Stimulated activated naive CD8-positive, alpha-beta T cell treated with anti-CD3 and anti-CD28 coated beads, Interleukin-15, amount 100 ng/mL, for 72 hours (primary cell): ENCODE measurements at regions not wholly inside any gene's neighbourhood (a gene's known extent, or its start where the extent isn't known, plus 50 kb on each side); places are given as distances from the start of the nearest gene placed in this dataset.
A peak's percentile ranks its signal among the peaks of the same experiment; 100 is the strongest.

Experiments
- ATAC-seq: fragments of 150-1000 bp; cut with Tn5 transposase; 2 replicates; pipeline ENCODE4 v1.10.0; 2021; ENCODE audit warnings: mild to moderate bottlenecking, moderate library complexity
- DNase-seq, 2 donors: peaks; one replicate each; pipeline ENCODE4 v3.0.0; 2021 to 2022
- H3K27ac Mint-ChIP-seq, 2 donors: one replicate each; pipeline ENCODE4 v1.8.0; 2022; ENCODE audit warnings: mild to moderate bottlenecking in 2 of 2, mixed read lengths in 2 of 2, moderate library complexity in 2 of 2
- H3K27me3 Mint-ChIP-seq: one replicate; pipeline ENCODE4 v1.8.0; 2022; ENCODE audit warnings: mixed read lengths
- H3K4me1 Mint-ChIP-seq: one replicate; pipeline ENCODE4 v1.8.0; 2022; ENCODE audit warnings: mild to moderate bottlenecking, mixed read lengths
- H3K4me3 Mint-ChIP-seq, 2 donors: one replicate each; pipeline ENCODE4 v1.8.0; 2022; ENCODE audit warnings: mild to moderate bottlenecking in 2 of 2, mixed read lengths in 2 of 2, moderate library complexity in 1 of 2
- H3K9me3 Mint-ChIP-seq, 2 donors: one replicate each; pipeline ENCODE4 v1.8.0; 2022; ENCODE audit warnings: mixed read lengths in 2 of 2

DNA sequence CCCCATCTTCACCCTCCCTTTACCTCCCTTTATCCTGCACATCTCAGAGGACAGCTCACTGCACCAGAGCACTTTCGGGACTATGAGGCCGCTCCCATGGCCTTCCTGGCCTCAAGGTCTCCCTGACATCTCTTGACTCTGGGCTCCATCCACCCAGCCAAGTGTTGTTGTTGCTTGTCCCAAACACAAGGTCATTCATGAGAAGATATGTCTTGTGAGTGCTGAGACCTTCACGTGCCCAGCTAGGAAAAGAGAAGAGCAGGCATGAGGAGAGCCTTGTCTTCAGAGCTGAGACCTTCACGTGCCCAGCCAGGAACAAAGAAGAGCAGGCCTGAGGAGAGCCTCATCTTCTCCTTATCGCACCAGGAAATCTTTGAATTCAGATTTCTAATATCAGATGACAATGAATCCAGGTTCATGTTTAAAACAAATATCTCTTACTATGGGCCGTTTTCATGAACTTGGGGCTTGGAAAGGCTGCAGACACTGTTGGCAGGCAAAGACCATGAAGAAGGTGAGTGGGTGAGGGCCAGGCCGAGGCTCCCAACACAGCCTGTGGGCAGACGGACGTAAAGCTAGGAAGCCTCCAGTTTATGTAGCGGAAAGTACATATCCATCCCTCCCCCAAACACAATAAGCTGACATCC, 256.1 kb downstream of the NDUFA10 start:
- ATAC-seq: no peak
- H3K9me3 Mint-ChIP-seq: peaks cover 5 to 22% of the 10 kb centered on the region in 2 donors
- H3K27ac Mint-ChIP-seq: no peak overlapping the region
- no peaks in the 10 kb centered on the region for H3K4me1 Mint-ChIP-seq
- H3K27me3 Mint-ChIP-seq: no peaks in the 10 kb centered on the region
- no peak for DNase-seq
- no peak overlapping the region for H3K4me3 Mint-ChIP-seq

- Mint-ChIP-seq H3K4me3 (no peak overlapping the region), H3K27me3 (no peaks in the 10 kb centered on the region), H3K27ac (no peak overlapping the region), H3K4me1 (no peaks in the 10 kb centered on the region), H3K9me3 (peaks cover 5 to 18% of the 10 kb centered on the region in 2 donors)
- DNase-seq: no peak
- ATAC-seq: no peak
Measured at GRCh38 chr2:239768031-239768790, 256.9 kb downstream of the NDUFA10 start.

- H3K27me3 Mint-ChIP-seq: no peaks in the 10 kb centered on the region
- H3K9me3 Mint-ChIP-seq: peaks cover 5 to 9% of the 10 kb centered on the region in 2 donors
- no peak for DNase-seq
- ATAC-seq: no peak
- no peaks in the 10 kb centered on the region for H3K4me1 Mint-ChIP-seq
- no peak overlapping the region for H3K27ac Mint-ChIP-seq
- no peak overlapping the region for H3K4me3 Mint-ChIP-seq
Measured at GRCh38 chr2:239767021-239767905, 257.9 kb downstream of the NDUFA10 start.

DNA sequence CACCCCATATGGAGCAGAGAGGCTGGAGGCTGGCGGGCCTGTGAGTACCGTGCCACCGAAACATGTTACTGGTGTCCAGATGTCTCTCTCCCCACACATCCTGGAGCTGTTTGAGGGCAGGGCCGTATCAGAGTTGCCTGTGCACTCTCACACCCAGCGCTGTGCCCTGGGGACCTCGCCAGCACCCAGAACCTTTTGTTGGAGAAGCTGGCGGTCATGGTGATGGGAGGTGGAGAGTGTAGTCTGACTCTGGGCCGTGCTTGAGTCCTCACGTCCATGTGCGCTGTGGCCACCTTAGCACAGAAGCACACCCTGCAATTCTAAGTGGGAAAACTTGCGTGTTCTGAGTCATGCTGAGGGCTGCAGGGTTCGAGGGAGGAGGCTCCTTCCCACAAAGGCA, 259.2 kb downstream of the NDUFA10 start:
- Mint-ChIP-seq H3K27me3 (no peaks in the 10 kb centered on the region), H3K9me3 (no peaks in the 10 kb centered on the region)

GRCh38 chr2:239765076-239765845, 259.9 kb downstream of the NDUFA10 start:
- H3K27ac Mint-ChIP-seq: peak overlapping the region in 1 of 2 donors; percentile 29
- H3K4me3 Mint-ChIP-seq: no peak overlapping the region

More for the DNA sequence above, 259.2 kb downstream of the NDUFA10 start:
- no peak for DNase-seq
- Mint-ChIP-seq H3K4me3 (no peak overlapping the region), H3K4me1 (no peaks in the 10 kb centered on the region), H3K27ac (no peak overlapping the region)
- no peak for ATAC-seq

GRCh38 chr2:239763433-239764097, 261.6 kb downstream of the NDUFA10 start:
- DNase-seq: no peak
- ATAC-seq: no peak
- Mint-ChIP-seq H3K4me3 (no peak overlapping the region), H3K9me3 (no peaks in the 10 kb centered on the region), H3K27me3 (no peaks in the 10 kb centered on the region), H3K4me1 (no peaks in the 10 kb centered on the region), H3K27ac (no peak overlapping the region)

More at GRCh38 chr2:239765076-239765845, 259.9 kb downstream of the NDUFA10 start:
- no peak for ATAC-seq
- H3K27me3 Mint-ChIP-seq: no peaks in the 10 kb centered on the region
- no peaks in the 10 kb centered on the region for H3K4me1 Mint-ChIP-seq
- H3K9me3 Mint-ChIP-seq: no peaks in the 10 kb centered on the region
- DNase-seq: no peak

DNA sequence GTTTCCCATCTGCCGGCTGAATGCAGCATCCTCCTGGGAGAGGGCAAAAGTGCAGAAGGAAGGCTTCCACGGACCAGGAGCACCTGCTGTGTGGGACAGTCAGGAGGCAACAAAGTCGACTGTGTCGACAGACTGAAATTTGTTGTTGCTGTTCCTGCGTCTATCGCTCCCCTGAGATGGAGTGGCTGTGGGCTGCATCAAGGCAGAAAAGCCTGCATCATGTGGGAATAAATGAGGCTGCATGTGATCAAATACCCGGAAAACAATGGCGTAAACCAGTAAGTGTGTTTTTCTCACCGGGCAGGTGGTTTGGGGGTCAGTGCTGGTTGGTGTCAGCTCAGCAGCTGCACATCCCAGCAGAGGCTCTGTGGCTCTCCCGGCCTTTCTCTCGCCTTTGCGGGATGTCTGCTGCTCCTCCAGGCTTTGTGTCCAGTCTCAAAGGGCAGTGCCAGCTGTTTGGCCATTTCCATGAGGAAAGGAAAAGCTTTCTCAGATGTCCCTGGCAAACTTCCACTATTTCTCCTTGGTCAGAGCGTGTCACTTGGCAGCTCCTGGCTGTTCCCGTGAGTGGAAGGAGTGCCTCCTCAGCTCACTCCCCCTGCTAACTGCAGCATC, 262.4 kb downstream of the NDUFA10 start:
- no peak overlapping the region for H3K4me3 Mint-ChIP-seq
- no peak for DNase-seq
- H3K27me3 Mint-ChIP-seq: no peaks in the 10 kb centered on the region
- peak overlapping the region in 1 of 2 donors; percentile 42 for H3K27ac Mint-ChIP-seq
- H3K9me3 Mint-ChIP-seq: no peaks in the 10 kb centered on the region
- ATAC-seq: no peak
- no peaks in the 10 kb centered on the region for H3K4me1 Mint-ChIP-seq

- ATAC-seq: no peak
- H3K27me3 Mint-ChIP-seq: no peaks in the 10 kb centered on the region
- H3K4me1 Mint-ChIP-seq: peaks cover 6% of the 10 kb centered on the region
- H3K4me3 Mint-ChIP-seq: no peak overlapping the region
- no peak for DNase-seq
- no peaks in the 10 kb centered on the region for H3K9me3 Mint-ChIP-seq
- H3K27ac Mint-ChIP-seq: no peak overlapping the region
Measured at GRCh38 chr2:239762106-239762505, 263.0 kb downstream of the NDUFA10 start.

- no peaks in the 10 kb centered on the region for H3K27me3 Mint-ChIP-seq
- ATAC-seq (no peak), DNase-seq (no peak)
- peaks cover 11% of the 10 kb centered on the region for H3K4me1 Mint-ChIP-seq
- no peaks in the 10 kb centered on the region for H3K9me3 Mint-ChIP-seq
- peak overlapping the region in 1 of 2 donors; percentile 69 for H3K27ac Mint-ChIP-seq
- H3K4me3 Mint-ChIP-seq: no peak overlapping the region
Measured at GRCh38 chr2:239760596-239760995, 264.5 kb downstream of the NDUFA10 start.

DNA sequence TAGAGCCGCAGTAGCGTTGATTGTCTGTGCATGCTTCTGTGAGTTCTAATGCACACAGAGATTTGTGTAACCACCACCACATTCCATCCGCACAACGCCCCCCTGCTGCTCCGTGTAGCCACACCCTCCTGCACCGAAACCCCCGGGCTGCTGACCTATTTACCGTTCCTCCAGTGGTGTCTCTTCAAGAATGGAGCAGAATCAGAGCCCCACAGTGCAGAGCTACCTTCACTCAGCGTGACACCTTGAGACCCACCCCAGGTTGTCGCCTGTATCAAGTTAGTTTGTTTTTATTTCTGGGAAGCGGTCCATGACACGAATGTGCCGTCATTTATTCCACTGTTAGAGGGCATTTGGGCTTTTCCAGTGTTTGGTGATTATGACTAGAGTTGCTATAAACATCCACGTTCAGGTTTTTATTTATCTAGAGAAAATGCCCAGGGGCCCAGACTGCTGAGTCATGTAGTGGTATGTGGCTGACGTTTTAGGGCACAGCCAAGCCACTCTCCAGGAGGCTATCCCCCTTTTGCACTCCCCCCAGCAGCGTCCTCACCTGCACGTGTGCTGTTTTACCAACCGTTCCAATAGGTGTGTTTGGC, 266.8 kb downstream of the NDUFA10 start:
- Mint-ChIP-seq H3K4me1 (peaks cover 11% of the 10 kb centered on the region), H3K27me3 (no peaks in the 10 kb centered on the region), H3K4me3 (no peak overlapping the region), H3K9me3 (no peaks in the 10 kb centered on the region), H3K27ac (no peak overlapping the region)
- ATAC-seq (no peak), DNase-seq (no peak)

- H3K4me1 Mint-ChIP-seq: peaks cover 14% of the 10 kb centered on the region
- DNase-seq: no peak
- H3K4me3 Mint-ChIP-seq: no peak overlapping the region
- H3K27ac Mint-ChIP-seq: peak overlapping the region; percentile 8 to 59
- no peaks in the 10 kb centered on the region for H3K27me3 Mint-ChIP-seq
- H3K9me3 Mint-ChIP-seq: no peaks in the 10 kb centered on the region
- peak; percentile 13 for ATAC-seq
Measured at GRCh38 chr2:239756790-239757760, 268.1 kb downstream of the NDUFA10 start.

GRCh38 chr2:239756031-239756789, 268.9 kb downstream of the NDUFA10 start:
- H3K4me1 Mint-ChIP-seq: peaks cover 23% of the 10 kb centered on the region

More at GRCh38 chr2:239756031-239756789, 268.9 kb downstream of the NDUFA10 start:
- Mint-ChIP-seq H3K4me3 (no peak overlapping the region), H3K9me3 (no peaks in the 10 kb centered on the region), H3K27ac (no peak overlapping the region), H3K27me3 (no peaks in the 10 kb centered on the region)
- ATAC-seq: no peak
- DNase-seq: no peak
